ENCODE measurements at regions not wholly inside any gene's neighbourhood (a gene's known extent, or its start where the extent isn't known, plus 50 kb on each side); places are given as distances from the start of the nearest gene placed in this dataset.

DNA sequence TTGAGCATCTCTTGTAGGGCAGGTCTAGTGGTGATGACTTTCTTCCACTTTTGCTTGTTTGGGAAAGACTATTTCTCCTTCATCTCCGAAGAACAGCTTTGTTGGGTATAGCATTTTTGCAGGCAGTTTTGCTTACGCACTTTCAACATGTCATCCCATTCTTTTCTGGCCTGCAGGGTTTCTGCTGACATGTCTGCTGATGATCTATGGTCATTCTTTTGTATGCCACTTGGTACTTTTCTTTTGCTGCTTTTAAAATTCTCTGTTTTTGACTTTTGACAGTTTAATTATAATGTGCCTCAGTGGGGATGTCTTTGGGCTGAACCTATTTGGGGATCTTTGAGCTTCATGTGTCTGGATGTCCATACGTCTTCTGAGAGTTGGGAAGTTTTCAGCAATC lies 78.2 kb downstream of the PTHLH start:
- no peak for DNase-seq (ENCODE audit: low spot score)
- no peak for TF ChIP-seq CTCF (IDR thresholded peaks at IDR 0.05)
- no peak overlapping the region for H3K27ac Mint-ChIP-seq (ENCODE audit: unreplicated experiment)
- H3K4me1 Mint-ChIP-seq (ENCODE audit: low read depth): peaks cover 14% of the 10 kb centered on the region
- peaks cover 4% of the 10 kb centered on the region for H3K9me3 Mint-ChIP-seq (ENCODE audit: low read depth)
- H3K27me3 Mint-ChIP-seq (ENCODE audit: low read depth): no peaks in the 10 kb centered on the region
- no peak overlapping the region for H3K4me3 Mint-ChIP-seq (ENCODE audit: unreplicated experiment)
- H3K36me3 Mint-ChIP-seq (ENCODE audit: low read depth): no peaks in the 10 kb centered on the region

DNA sequence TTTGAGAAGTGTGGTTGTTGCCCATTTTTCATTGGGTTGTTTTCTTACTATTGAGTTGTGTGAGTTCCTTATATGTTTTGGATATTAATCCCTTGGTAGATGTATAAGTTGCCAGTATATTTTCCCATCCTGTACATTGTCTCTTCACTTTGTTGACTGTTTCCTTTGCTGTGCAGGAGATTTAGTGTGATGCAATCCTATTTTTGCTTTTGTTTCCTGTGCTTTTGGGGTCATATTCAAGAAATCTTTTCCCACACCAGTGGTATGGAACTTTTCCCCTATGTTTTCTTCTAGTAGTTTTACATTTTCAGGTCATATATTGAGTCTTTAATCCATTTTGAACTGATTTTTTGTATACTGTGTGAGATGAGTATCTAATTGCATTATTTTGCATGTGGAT lies 92.8 kb downstream of the PTHLH start:
- TF ChIP-seq CTCF (IDR thresholded peaks at IDR 0.05): no peak
- H3K36me3 Mint-ChIP-seq (ENCODE audit: low read depth): peaks cover 2% of the 10 kb centered on the region
- no peak for DNase-seq (ENCODE audit: low spot score)
- peaks cover 6% of the 10 kb centered on the region for H3K4me1 Mint-ChIP-seq (ENCODE audit: low read depth)
- H3K9me3 Mint-ChIP-seq (ENCODE audit: low read depth): peaks cover 9% of the 10 kb centered on the region
- no peak overlapping the region for H3K4me3 Mint-ChIP-seq (ENCODE audit: unreplicated experiment)
- H3K27me3 Mint-ChIP-seq (ENCODE audit: low read depth): no peaks in the 10 kb centered on the region
- no peak overlapping the region for H3K27ac Mint-ChIP-seq (ENCODE audit: unreplicated experiment)

DNA sequence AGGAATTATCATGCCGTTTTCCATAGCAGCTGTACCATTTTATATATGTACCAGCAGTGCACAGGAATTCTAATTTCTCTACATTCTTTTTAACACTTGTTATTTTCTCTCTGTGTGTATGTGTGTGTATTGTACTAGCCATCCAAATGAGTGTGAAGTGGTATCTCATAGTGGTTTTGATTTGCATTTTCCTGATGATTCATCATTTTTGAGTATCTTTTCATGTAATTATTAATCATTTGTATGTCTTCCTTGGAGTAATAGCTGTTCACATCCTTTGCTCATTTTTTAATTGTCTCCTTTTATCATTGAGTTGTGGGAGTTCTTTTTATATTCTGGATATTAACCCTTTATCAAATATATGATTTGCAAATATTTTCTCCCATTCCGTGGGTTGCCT lies 95.6 kb upstream of the MANSC4 start:
- Mint-ChIP-seq H3K9me3 (ENCODE audit: low read depth) (no peaks in the 10 kb centered on the region), H3K36me3 (ENCODE audit: low read depth) (no peaks in the 10 kb centered on the region), H3K4me1 (ENCODE audit: low read depth) (peaks cover 14% of the 10 kb centered on the region), H3K4me3 (ENCODE audit: unreplicated experiment) (no peak overlapping the region), H3K27me3 (ENCODE audit: low read depth) (no peaks in the 10 kb centered on the region), H3K27ac (ENCODE audit: unreplicated experiment) (no peak overlapping the region)
- no peak for TF ChIP-seq CTCF (IDR thresholded peaks at IDR 0.05)
- no peak for DNase-seq (ENCODE audit: low spot score)

DNA sequence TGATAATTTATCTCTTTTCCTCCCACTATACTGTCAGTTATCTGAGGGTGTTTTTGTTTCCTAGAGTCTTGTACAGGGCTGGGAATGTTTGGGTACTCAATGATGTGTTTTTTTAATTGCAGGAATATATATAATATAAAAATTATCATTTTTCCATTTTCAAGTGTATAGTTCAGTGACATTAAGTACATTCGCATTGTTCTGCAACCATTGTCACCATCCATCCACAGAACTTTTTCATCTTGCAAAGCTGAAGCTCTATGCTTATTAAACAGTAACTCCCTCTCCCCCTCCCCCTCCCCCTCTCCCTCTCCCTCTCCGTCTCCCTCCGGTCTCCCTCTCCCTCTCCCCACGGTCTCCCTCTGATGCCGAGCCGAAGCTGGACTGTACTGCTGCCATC lies 93.0 kb upstream of the MANSC4 start:
- TF ChIP-seq CTCF (IDR thresholded peaks at IDR 0.05): no peak
- no peaks in the 10 kb centered on the region for H3K9me3 Mint-ChIP-seq (ENCODE audit: low read depth)
- no peaks in the 10 kb centered on the region for H3K27me3 Mint-ChIP-seq (ENCODE audit: low read depth)
- H3K36me3 Mint-ChIP-seq (ENCODE audit: low read depth): no peaks in the 10 kb centered on the region
- H3K4me1 Mint-ChIP-seq (ENCODE audit: low read depth): peaks cover 33% of the 10 kb centered on the region
- DNase-seq (ENCODE audit: low spot score): no peak
- H3K27ac Mint-ChIP-seq (ENCODE audit: unreplicated experiment): no peak overlapping the region
- H3K4me3 Mint-ChIP-seq (ENCODE audit: unreplicated experiment): no peak overlapping the region

GRCh38 chr12:27871946-27872345 lies 91.9 kb upstream of the MANSC4 start:
- H3K27me3 Mint-ChIP-seq (ENCODE audit: low read depth): no peaks in the 10 kb centered on the region
- H3K27ac Mint-ChIP-seq (ENCODE audit: unreplicated experiment): no peak overlapping the region
- H3K4me1 Mint-ChIP-seq (ENCODE audit: low read depth): peaks cover 44% of the 10 kb centered on the region
- no peak for DNase-seq (ENCODE audit: low spot score)
- no peak for TF ChIP-seq CTCF (IDR thresholded peaks at IDR 0.05)
- H3K36me3 Mint-ChIP-seq (ENCODE audit: low read depth): no peaks in the 10 kb centered on the region
- no peaks in the 10 kb centered on the region for H3K9me3 Mint-ChIP-seq (ENCODE audit: low read depth)
- no peak overlapping the region for H3K4me3 Mint-ChIP-seq (ENCODE audit: unreplicated experiment)

Measured in chondrocyte (in vitro differentiated cells).